H9 (cell line): ENCODE measurements at regions not wholly inside any gene's neighbourhood (a gene's known extent, or its start where the extent isn't known, plus 50 kb on each side); places are given as distances from the start of the nearest gene placed in this dataset.

Experiments
- DNase-seq: peaks from one replicate; pipeline ENCODE4 v3.0.0-alpha.2; 2017
- H2AFZ ChIP-seq: one replicate; pipeline ENCODE4 v1.6.1; 2013; ENCODE audit warnings: mild to moderate bottlenecking, low read length, control low read depth, moderate library complexity
- H2AK5ac ChIP-seq: 2 replicates; pipeline ENCODE4 v1.6.1; 2013; ENCODE audit warnings: low read length, control low read depth, mixed read lengths; ENCODE audit not compliant: insufficient read length
- H2BK120ac ChIP-seq: one replicate; pipeline ENCODE4 v1.6.1; 2013; ENCODE audit warnings: low read depth, mild to moderate bottlenecking, low read length, control low read depth, inconsistent platforms; ENCODE audit not compliant: poor library complexity, severe bottlenecking
- H2BK12ac ChIP-seq: 2 replicates; pipeline ENCODE4 v1.6.1; 2013; ENCODE audit warnings: low read length, control low read depth, mixed read lengths, low read depth; ENCODE audit not compliant: insufficient read length
- H2BK15ac ChIP-seq: 2 replicates; pipeline ENCODE4 v1.6.1; 2013; ENCODE audit warnings: low read depth, low read length, control low read depth
- H2BK20ac ChIP-seq: one replicate; pipeline ENCODE4 v1.6.1; 2013; ENCODE audit warnings: low read depth, mild to moderate bottlenecking, low read length, control low read depth, inconsistent platforms; ENCODE audit not compliant: poor library complexity, severe bottlenecking
- H2BK5ac ChIP-seq: 2 replicates; pipeline ENCODE4 v1.6.1; 2013; ENCODE audit warnings: low read length, control low read depth, mixed read lengths; ENCODE audit not compliant: insufficient read length
- H3K14ac ChIP-seq: 2 replicates; pipeline ENCODE4 v1.6.1; 2013; ENCODE audit warnings: low read length, control low read depth; ENCODE audit not compliant: insufficient read depth
- H3K18ac ChIP-seq: 2 replicates; pipeline ENCODE4 v1.6.1; 2013; ENCODE audit warnings: low read depth, mild to moderate bottlenecking, mixed read lengths, low read length, control low read depth; ENCODE audit not compliant: insufficient read length
- H3K23ac ChIP-seq: 2 replicates; pipeline ENCODE4 v1.6.1; 2013; ENCODE audit warnings: low read length, control low read depth, mixed read lengths, low read depth; ENCODE audit not compliant: insufficient read length
- H3K23me2 ChIP-seq: 2 replicates; pipeline ENCODE4 v1.6.1; 2013; ENCODE audit warnings: low read depth, mild to moderate bottlenecking, mixed read lengths, low read length, control low read depth; ENCODE audit not compliant: insufficient read length, poor library complexity, severe bottlenecking
- H3K27ac ChIP-seq: 2 replicates; pipeline ENCODE4 v1.5.1; 2013; ENCODE audit warnings: low read length, control low read depth, mixed read lengths, low read depth; ENCODE audit not compliant: insufficient read length
- H3K27me3 ChIP-seq: 2 replicates; pipeline ENCODE4 v1.6.1; 2013; ENCODE audit warnings: low read length, control low read depth, inconsistent platforms; ENCODE audit not compliant: insufficient read depth
- H3K4ac ChIP-seq: 2 replicates; pipeline ENCODE4 v1.6.1; 2013; ENCODE audit warnings: low read depth, mild to moderate bottlenecking, control low read depth, inconsistent platforms, low read length, moderate library complexity
- H3K4me1 ChIP-seq: 2 replicates; pipeline ENCODE4 v1.6.1; 2013; ENCODE audit warnings: low read length, control low read depth, inconsistent platforms; ENCODE audit not compliant: insufficient read depth
- H3K4me2 ChIP-seq: 2 replicates; pipeline ENCODE4 v1.6.1; 2013; ENCODE audit warnings: low read length, control low read depth, mixed read lengths; ENCODE audit not compliant: insufficient read length, insufficient read depth
- H3K56ac ChIP-seq: 2 replicates; pipeline ENCODE4 v1.6.1; 2013; ENCODE audit warnings: low read depth, mild to moderate bottlenecking, mixed read lengths, low read length, control low read depth; ENCODE audit not compliant: insufficient read length
- H3K79me1 ChIP-seq: 2 replicates; pipeline ENCODE4 v1.6.1; 2013; ENCODE audit warnings: low read depth, mild to moderate bottlenecking, moderate library complexity, low read length, control low read depth, inconsistent platforms; ENCODE audit not compliant: insufficient read depth, poor library complexity, severe bottlenecking
- H3K79me2 ChIP-seq: 2 replicates; pipeline ENCODE4 v1.6.1; 2013; ENCODE audit warnings: low read length, control low read depth, inconsistent platforms; ENCODE audit not compliant: insufficient read depth
- H3K9ac ChIP-seq: 2 replicates; pipeline ENCODE4 v1.6.1; 2013; ENCODE audit warnings: low read length, control low read depth, mixed read lengths; ENCODE audit not compliant: insufficient read length; ENCODE audit errors: extremely low read depth
- H3K9me3 ChIP-seq: one replicate; pipeline ENCODE4 v1.6.1; 2013; ENCODE audit warnings: low read depth, low read length, inconsistent platforms; ENCODE audit not compliant: control insufficient read depth
- H3T11ph ChIP-seq: one replicate; pipeline ENCODE4 v1.6.1; 2013; ENCODE audit warnings: mild to moderate bottlenecking, low read length, control low read depth, inconsistent platforms
- H4K20me1 ChIP-seq: one replicate; pipeline ENCODE4 v1.6.1; 2013; ENCODE audit not compliant: control insufficient read depth, insufficient read length, insufficient read depth
- H4K5ac ChIP-seq: 2 replicates; pipeline ENCODE4 v1.6.1; 2013; ENCODE audit warnings: low read depth, mild to moderate bottlenecking, mixed read lengths, low read length, control low read depth; ENCODE audit not compliant: insufficient read length
- H4K8ac ChIP-seq: replicated peaks from 2 replicates; pipeline ENCODE4 v1.6.1; 2013; ENCODE audit warnings: low read length, control low read depth, mixed read lengths, low read depth; ENCODE audit not compliant: insufficient read length
- H4K91ac ChIP-seq: 2 replicates; pipeline ENCODE4 v1.6.1; 2013; ENCODE audit warnings: low read depth, mild to moderate bottlenecking, moderate library complexity, mixed read lengths, low read length, control low read depth; ENCODE audit not compliant: insufficient read length
- H3K27ac Mint-ChIP-seq, 3 experiments: 2 replicates in 2 of 3; 3 replicates in 1 of 3; pipeline ENCODE4 v1.8.0; 2020 to 2021; ENCODE audit warnings: mixed read lengths in 3 of 3, mild to moderate bottlenecking in 1 of 3, moderate library complexity in 1 of 3
- H3K27me3 Mint-ChIP-seq: 2 replicates; pipeline ENCODE4 v1.8.0; 2021; ENCODE audit warnings: low read depth, mild to moderate bottlenecking, moderate library complexity, mixed read lengths
- H3K36me3 Mint-ChIP-seq, 3 experiments: 2 replicates in 2 of 3; 3 replicates in 1 of 3; pipeline ENCODE4 v1.8.0; 2020 to 2021; ENCODE audit warnings: low read depth in 3 of 3, mixed read lengths in 3 of 3; ENCODE audit not compliant: insufficient read depth in 1 of 3
- H3K4me1 Mint-ChIP-seq, 2 experiments: 2 replicates each; pipeline ENCODE4 v1.8.0; 2020; ENCODE audit warnings: mixed read lengths in 2 of 2
- H3K4me3 Mint-ChIP-seq, 2 experiments: 2 replicates in 1 of 2; 3 replicates in 1 of 2; pipeline ENCODE4 v1.8.0; 2020 to 2021; ENCODE audit warnings: mild to moderate bottlenecking in 2 of 2, mixed read lengths in 2 of 2, moderate library complexity in 1 of 2
- H3K9me3 Mint-ChIP-seq, 2 experiments: 2 replicates in 1 of 2; 3 replicates in 1 of 2; pipeline ENCODE4 v1.8.0; 2020; ENCODE audit warnings: mild to moderate bottlenecking in 2 of 2, mixed read lengths in 2 of 2, moderate library complexity in 1 of 2
- CTCF ChIP-seq: fragments of 200-600 bp; sonication (generic); conservative IDR thresholded peaks from 3 replicates; pipeline ENCODE4 v1.8.0; 2021; ENCODE audit warnings: antibody characterized with exemption, mild to moderate bottlenecking
- WGBS: extraction: QIAGEN DNeasy Blood & Tissue Kit; methylation state at CpG from one replicate; pipeline ENCODE4 v1.1.7; 2013; ENCODE audit warnings: missing lambda C conversion rate, low lambda C conversion rate, mixed read lengths; ENCODE audit not compliant: insufficient read length; ENCODE audit errors: extremely low coverage; 5-methylcytosine and 5-hydroxymethylcytosine counted together

DNA sequence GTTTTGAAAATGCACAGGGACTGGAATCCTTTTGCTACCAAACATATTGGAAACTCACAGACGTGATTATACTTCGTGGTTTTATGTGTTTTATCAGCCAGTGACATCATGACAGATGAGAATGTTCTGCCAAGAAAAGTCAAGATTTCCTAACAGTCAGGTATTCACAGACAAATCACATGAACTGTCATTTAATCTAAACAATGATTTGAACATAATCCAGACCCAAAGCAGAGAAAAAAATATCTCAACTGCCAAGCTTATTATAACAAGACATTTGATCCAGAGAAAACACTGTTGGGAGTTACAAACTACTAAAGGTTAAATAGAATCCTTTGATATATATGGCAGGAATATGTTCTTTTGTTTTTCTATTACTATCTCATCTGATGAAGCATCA lies 635.9 kb upstream of the FRG1 start:
- no peak overlapping the region for H3K4ac ChIP-seq
- TF ChIP-seq CTCF: no peak
- no peaks in the 10 kb centered on the region for H3K4me1 ChIP-seq
- H3K4me3 Mint-ChIP-seq: no peak overlapping the region
- no peaks in the 10 kb centered on the region for H4K20me1 ChIP-seq
- no peak overlapping the region for H3K23ac ChIP-seq
- H4K91ac ChIP-seq: no peak overlapping the region
- DNase-seq: no peak
- no peak overlapping the region for H2BK20ac ChIP-seq
- H3K9me3 ChIP-seq: peaks cover 17% of the 10 kb centered on the region
- no peak overlapping the region for H3T11ph ChIP-seq
- H2AK5ac ChIP-seq: no peak overlapping the region
- H3K9ac ChIP-seq: no peak overlapping the region
- H3K27me3 Mint-ChIP-seq: peaks cover 37% of the 10 kb centered on the region
- H3K79me1 ChIP-seq: no peaks in the 10 kb centered on the region
- H3K56ac ChIP-seq: no peak overlapping the region
- H3K4me2 ChIP-seq: no peak overlapping the region
- H3K18ac ChIP-seq: no peak overlapping the region
- H2BK5ac ChIP-seq: no peak overlapping the region
- H3K27ac ChIP-seq: no peak overlapping the region
- H3K23me2 ChIP-seq: no peaks in the 10 kb centered on the region
- no peak overlapping the region for H4K8ac ChIP-seq
- H3K9me3 Mint-ChIP-seq: peaks cover 22 to 77% of the 10 kb centered on the region in 2 experiments
- no peaks in the 10 kb centered on the region; the same call in 1 of the 2 replicates for H3K27me3 ChIP-seq
- H4K5ac ChIP-seq: no peak overlapping the region
- no peak overlapping the region for H3K14ac ChIP-seq
- no peaks in the 10 kb centered on the region for H3K79me2 ChIP-seq
- WGBS: no CpG with 5 or more reads among the region's 2 CpGs
- H2BK15ac ChIP-seq: no peak overlapping the region
- no peak overlapping the region for H3K27ac Mint-ChIP-seq
- H2BK12ac ChIP-seq: no peak overlapping the region
- H3K36me3 Mint-ChIP-seq: peaks cover 0 to 6% (median 4%) of the 10 kb centered on the region in 3 experiments; a peak in 4 of 7 replicates
- no peak overlapping the region for H2AFZ ChIP-seq
- H2BK120ac ChIP-seq: no peak overlapping the region
- H3K4me1 Mint-ChIP-seq: no peaks in the 10 kb centered on the region
